Left colon (tissue), 2 donors: ENCODE measurements at regions not wholly inside any gene's neighbourhood (a gene's known extent, or its start where the extent isn't known, plus 50 kb on each side); places are given as distances from the start of the nearest gene placed in this dataset.
"Not testable (repeated sequence)": the region's sequence is repeated elsewhere in the genome, so short reads cannot be mapped to it uniquely, and the experiment has no call there.

Experiments used
- ATAC-seq: fragments of 200-7000 bp; cut with Tn5 transposase; one replicate; pipeline ENCODE4 v1.9.1; 2020; ENCODE audit warnings: mild to moderate bottlenecking, moderate library complexity
- DNase-seq, 2 donors: peaks; one replicate each; pipeline ENCODE4 v3.0.0-alpha.2; 2020
- intact Hi-C, 2 donors: fragments of 100-400 bp; cut with DNase I in 1 of 2; cut with micrococcal nuclease in 1 of 2; formaldehyde crosslinking; loops; one replicate each; pipeline versions ENCODE4 v1.11.2 to v1.14.0; 2022; cut with DNase I, micrococcal nuclease
- donor health status: DM: no; HTN: no; CAD: no.
- donor health status: DM: yes; HTN: yes; CAD: no.

- intact Hi-C loops, ATAC-seq, DNase-seq: not testable (repeated sequence)
Observed at GRCh38 chr7:150084724-150085123, 211.0 kb downstream of the ATP6V0E2 start.

- intact Hi-C loops, DNase-seq, ATAC-seq: not testable (repeated sequence)
Observed at GRCh38 chr7:150087478-150087877, 213.7 kb downstream of the ATP6V0E2 start.

GRCh38 chr7:150089139-150089538 lies 215.4 kb downstream of the ATP6V0E2 start:
- intact Hi-C loops, ATAC-seq, DNase-seq: not testable (repeated sequence)

DNA sequence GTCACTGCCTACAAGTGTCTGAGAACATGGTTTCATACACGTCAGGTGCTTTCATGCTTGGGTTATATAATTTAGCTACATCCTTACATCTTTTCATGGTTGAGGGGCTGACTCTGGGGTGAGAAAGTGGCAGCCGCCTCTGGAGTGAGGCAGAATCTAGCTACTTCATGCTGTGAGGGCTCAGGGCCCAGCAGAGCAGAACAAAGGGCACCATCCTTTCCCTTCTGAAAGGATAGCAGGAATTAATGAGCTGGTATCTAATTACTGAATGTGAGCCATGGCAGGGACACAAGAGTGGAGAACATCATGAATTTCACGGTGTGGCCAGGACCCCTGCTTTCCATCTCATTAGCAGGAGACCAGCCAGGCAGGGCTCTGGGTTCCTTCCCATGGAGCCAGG lies 217.0 kb downstream of the ATP6V0E2 start:
- ATAC-seq, DNase-seq, intact Hi-C loops: not testable (repeated sequence)

DNA sequence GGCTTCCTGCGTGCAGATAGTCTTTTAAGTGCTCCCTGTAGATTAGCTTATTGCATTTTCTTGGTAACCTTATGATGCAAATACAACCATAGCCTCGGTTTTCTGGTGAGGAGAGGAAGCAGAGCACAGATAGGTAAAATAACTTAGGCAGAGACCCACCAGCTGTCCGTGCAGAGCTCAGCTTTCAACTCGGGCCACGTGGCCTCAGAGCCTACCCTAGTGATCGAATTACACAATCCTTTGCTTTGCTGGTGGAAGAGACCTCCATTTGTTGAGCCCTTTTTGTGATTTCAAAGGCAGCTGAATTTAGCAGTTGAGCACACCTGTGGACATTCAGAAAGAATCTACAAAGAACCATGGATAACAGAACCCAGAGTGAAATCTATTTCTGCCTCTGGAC lies 220.1 kb downstream of the ATP6V0E2 start:
- ATAC-seq, intact Hi-C loops, DNase-seq: not testable (repeated sequence)

DNA sequence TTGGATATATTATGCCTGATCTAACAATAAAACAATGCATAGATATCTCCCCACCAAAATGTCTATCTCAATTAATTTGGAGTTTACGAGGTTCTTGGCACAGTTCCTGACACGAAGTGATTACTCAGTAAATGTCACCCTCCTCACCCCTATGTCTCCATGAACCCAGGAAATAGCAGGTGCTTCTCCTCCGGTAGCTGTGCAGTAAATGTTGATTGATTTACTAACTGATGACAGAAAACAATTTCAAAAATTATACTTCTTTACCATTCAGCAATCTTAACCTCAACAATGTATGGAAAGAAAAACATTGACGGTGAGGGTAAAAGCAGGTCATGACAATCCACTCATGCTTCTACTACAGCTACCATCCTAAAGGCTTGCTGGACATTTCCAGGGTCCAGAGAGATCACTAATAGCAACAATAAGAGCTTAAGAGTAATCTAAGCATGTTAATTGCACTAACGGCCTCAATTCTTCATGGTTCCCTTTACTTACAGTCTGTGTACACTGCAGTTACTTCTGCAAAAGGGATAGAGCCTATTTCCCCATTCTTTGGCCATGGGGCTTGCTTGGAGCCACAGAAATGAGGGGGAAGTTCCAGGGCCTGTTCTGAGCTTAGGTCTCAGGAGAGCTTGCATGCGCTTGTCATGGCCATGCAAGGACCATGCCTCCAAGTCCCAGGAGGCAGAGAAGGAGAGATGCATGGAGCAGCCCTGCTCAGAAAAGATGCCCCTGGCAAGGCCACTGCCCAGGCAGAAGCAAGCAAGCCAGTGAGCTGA lies 222.6 kb downstream of the ATP6V0E2 start:
- intact Hi-C loops, result not testable (repeated sequence)

GRCh38 chr7:150098592-150098991 lies 224.6 kb upstream of the LRRC61 start:
- intact Hi-C loops, DNase-seq, ATAC-seq: not testable (repeated sequence)

More for the DNA sequence above, 222.6 kb downstream of the ATP6V0E2 start:
- ATAC-seq, result peak; percentile 29
- DNase-seq, result not testable (repeated sequence)

GRCh38 chr7:150101282-150101681 lies 221.9 kb upstream of the LRRC61 start:
- intact Hi-C loops, DNase-seq, ATAC-seq: not testable (repeated sequence)

DNA sequence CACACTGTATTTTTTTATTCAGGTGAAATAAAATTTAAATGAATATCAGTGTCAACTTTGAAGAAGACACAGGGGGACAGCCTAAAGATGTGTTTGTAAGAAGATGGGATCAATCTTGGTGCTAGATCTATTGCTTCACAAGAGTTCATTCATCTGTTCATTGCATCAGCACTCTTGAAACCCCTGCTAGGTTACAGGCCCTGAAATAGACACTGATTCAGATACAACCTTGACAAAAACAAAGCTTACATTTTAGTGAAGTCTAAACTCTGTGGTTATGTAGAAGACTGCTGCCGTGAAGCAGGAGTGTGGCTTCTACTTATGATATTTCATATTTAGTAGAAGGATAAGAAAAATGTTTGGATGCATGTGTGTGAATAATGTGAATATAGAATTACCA lies 215.9 kb upstream of the LRRC61 start:
- intact Hi-C loops, ATAC-seq, DNase-seq: not testable (repeated sequence)

- ATAC-seq (peak; percentile 92), DNase-seq (peak; percentile 28 to 88)
- intact Hi-C loops, result not testable (repeated sequence)
Observed at GRCh38 chr7:150110375-150110820, 212.8 kb upstream of the LRRC61 start.

GRCh38 chr7:150110882-150111281 lies 212.3 kb upstream of the LRRC61 start:
- ATAC-seq, DNase-seq, intact Hi-C loops: not testable (repeated sequence)

DNA sequence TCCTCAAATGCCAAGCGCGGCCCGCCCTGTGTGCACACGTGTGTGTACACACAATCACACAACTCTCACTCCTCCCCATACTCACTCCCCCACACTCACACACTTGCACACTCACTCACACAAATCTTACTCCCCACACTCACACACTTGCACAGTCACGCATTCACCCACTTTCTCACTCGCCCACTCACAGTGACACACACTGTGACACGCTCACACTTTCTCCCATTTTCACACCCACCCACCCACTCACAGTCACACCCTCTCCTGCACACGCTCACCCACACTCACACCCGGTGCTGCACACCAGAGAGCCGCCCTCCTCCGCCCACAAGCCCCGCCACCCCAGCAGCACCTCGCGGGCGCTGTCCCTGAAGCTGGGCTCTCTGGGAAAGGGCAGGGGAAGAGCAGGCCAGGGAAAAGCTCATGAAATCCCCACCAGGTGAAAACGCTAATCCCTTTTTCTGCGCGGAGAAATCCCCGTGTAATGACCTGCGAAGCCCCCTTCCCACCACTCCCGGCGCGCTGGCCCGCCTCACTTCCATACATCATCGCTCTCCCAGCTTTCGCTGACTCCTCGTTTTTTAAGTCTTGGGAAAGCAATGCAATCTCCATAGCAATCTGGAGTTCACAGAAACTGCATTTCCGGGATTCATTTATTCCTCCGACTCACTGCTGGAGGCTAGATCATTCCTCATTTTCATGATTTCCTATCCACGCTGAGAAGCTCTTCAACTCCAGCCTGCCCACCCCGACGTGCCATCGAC lies 211.6 kb upstream of the LRRC61 start:
- ATAC-seq, intact Hi-C loops, DNase-seq: not testable (repeated sequence)

GRCh38 chr7:150113301-150113700 lies 209.9 kb upstream of the LRRC61 start:
- ATAC-seq, DNase-seq, intact Hi-C loops: not testable (repeated sequence)

DNA sequence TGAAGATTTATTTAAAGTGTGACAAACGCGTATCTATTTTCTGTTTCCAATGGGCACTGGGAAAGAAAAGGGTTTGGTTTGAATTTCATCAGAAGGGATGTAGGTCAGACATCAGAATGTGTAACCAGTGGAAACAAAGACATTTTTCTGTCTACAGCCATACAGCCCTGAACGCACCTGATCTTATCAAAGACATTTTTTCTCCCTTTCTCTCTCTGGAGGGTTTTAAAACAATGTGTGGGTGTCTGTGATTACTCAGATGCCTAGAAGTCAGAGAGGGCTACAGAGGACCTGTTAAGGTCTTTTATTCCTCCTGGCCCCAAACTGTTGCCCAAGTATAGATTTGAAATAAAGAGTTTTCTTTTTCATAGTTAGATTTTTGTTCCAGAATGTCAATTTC lies 208.6 kb upstream of the LRRC61 start:
- DNase-seq, intact Hi-C loops, ATAC-seq: not testable (repeated sequence)

DNA sequence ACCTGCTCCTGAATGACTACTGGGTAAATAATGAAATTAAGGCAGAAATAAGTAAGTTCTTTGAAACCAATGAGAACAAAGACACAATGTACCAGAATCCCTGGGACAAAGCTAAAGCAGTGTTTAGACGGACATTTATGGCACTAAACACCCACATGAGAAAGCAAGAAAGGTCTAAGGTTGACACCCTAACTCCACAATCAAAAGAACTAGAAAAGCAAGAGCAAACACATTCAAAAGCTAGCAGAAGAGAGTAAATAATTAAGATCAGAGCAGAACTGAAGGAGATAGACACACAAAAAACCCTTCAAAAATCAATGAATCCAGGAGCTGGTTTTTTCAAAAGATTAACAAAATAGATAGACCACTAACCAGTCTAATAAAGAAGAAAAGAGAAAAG lies 203.2 kb upstream of the LRRC61 start:
- intact Hi-C loops, ATAC-seq, DNase-seq: not testable (repeated sequence)

DNA sequence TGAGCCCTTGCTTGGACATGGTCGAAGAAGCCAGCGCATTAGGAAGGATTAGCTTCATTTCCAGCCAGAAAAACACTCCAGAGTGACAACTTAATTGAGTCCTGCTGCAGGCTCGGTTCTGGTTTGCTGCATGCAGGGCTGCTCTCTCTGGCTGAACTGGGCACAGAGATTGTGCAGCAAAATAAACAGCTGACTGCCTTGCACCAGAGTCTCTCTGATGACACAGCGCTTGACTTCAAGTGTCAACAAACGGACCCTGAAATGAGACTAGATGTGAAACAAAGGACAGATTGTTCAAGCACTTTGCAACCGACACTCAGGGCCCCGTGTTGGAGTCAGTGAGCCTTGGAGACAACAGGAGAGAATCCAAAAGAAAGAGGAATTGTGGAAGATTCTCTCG lies 197.3 kb upstream of the LRRC61 start:
- intact Hi-C loops, DNase-seq, ATAC-seq: not testable (repeated sequence)

DNA sequence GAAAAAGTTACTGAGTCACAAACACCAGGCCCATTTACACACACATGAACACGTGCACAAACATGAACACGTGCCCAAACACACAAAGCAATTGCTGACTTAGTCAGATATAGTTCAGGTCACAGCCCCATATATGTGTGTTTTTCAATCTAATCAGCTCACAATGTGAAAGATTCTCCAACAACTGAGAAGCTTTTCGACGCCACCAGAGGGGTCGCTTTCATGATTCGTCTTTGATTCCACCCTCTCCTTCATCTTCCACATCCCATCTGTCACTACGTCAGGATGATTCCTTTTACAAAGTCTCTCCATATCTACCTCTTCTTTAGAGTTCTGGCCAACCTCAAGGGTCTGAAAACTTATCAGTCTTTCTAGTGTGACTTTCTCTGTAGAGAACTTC lies 188.7 kb upstream of the LRRC61 start:
- ATAC-seq, intact Hi-C loops, DNase-seq: not testable (repeated sequence)

DNA sequence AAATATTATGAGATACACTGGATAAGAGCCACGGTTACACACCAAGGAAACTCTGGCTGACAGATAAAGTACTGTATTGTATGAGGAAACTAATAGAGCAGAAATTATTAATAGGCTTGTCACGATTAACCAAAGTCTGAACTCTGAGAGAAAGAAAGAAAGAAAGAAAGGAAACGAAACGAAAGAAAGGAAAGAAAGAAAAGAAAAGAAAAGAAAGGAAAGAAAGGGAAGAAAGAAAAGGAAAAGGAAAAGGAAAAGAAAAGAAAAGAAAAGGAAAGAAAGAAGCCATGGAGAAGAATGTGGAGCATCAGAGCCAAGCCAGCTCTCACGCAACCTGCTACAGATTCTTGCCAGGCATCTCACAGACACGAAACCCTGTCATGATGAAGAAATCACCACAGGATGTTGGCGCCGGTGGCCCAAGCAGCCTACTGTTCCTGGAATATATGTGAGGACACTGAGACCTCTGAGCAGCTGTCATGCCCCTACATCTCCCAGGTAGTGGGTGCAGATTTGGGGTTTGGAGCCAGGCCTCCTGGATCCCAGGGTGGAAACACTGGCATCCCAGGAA lies 187.4 kb upstream of the LRRC61 start:
- DNase-seq, ATAC-seq, intact Hi-C loops: not testable (repeated sequence)

GRCh38 chr7:150139840-150140239 lies 183.3 kb upstream of the LRRC61 start:
- intact Hi-C loops, ATAC-seq, DNase-seq: not testable (repeated sequence)
